ACC112 (cell line): ENCODE measurements at regions not wholly inside any gene's neighbourhood (a gene's known extent, or its start where the extent isn't known, plus 50 kb on each side); places are given as distances from the start of the nearest gene placed in this dataset.
"Not testable (repeated sequence)": the region's sequence is repeated elsewhere in the genome, so short reads cannot be mapped to it uniquely, and the experiment has no call there.

Experiments
- H2AFZ ChIP-seq: fragments of 200-600 bp; sonication (generic); one replicate; pipeline ENCODE4 v1.6.0; 2017; ENCODE audit warnings: antibody characterized with exemption, low read length; ENCODE audit not compliant: unreplicated experiment
- H3K27ac ChIP-seq: fragments of 200-600 bp; sonication (generic); 2 replicates; pipeline ENCODE4 v1.5.1; 2014; ENCODE audit warnings: low read depth, mild to moderate bottlenecking, antibody characterized with exemption, low read length, moderate library complexity
- H3K27me3 ChIP-seq: fragments of 200-600 bp; sonication (generic); 2 replicates; pipeline ENCODE4 v1.6.1; 2014; ENCODE audit warnings: mild to moderate bottlenecking, antibody characterized with exemption, low read length, moderate library complexity, mixed read lengths; ENCODE audit not compliant: insufficient read depth
- H3K36me3 ChIP-seq: fragments of 200-600 bp; sonication (generic); 2 replicates; pipeline ENCODE4 v1.6.1; 2016; ENCODE audit warnings: mild to moderate bottlenecking, antibody characterized with exemption, low read length, moderate library complexity, mixed read lengths; ENCODE audit not compliant: insufficient read depth
- H3K4me1 ChIP-seq: fragments of 200-600 bp; sonication (generic); one replicate; pipeline ENCODE4 v1.6.1; 2016; ENCODE audit warnings: low read length, mixed read lengths; ENCODE audit not compliant: insufficient read depth, unreplicated experiment, control insufficient read depth
- H3K4me3 ChIP-seq: fragments of 200-600 bp; sonication (generic); 2 replicates; pipeline ENCODE4 v1.5.1; 2014; ENCODE audit warnings: mild to moderate bottlenecking, low read depth, low read length
- H3K79me2 ChIP-seq: fragments of 200-600 bp; sonication (generic); one replicate; pipeline ENCODE4 v1.6.0; 2016; ENCODE audit warnings: low read length; ENCODE audit not compliant: control insufficient read depth, unreplicated experiment, insufficient read depth

DNA sequence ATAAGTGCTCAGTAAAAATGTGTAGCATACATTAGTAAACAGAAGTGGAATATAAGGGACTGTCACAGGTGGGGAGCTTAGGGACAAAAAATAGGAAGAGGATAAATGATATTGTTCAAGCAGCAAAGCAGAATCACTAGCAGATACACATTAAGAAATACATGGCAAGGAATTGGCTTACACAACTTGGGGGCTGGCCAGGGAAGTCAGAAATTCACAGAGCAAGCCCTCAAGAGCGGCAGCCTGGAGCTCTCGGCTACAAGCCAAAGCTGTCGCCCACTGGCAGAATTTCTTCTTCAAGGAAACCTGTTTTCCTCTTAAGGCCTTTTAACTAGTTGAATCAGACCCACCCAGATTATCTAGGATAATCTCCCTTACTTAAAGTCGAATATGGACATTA lies 73.0 kb upstream of the SMIM23 start:
- no peaks in the 10 kb centered on the region for H3K36me3 ChIP-seq
- H3K27ac ChIP-seq = no peak overlapping the region
- no peak overlapping the region for H2AFZ ChIP-seq
- peaks cover 44% of the 10 kb centered on the region for H3K27me3 ChIP-seq
- H3K4me3 ChIP-seq = no peak overlapping the region
- H3K79me2 ChIP-seq = no peaks in the 10 kb centered on the region
- no peaks in the 10 kb centered on the region for H3K4me1 ChIP-seq

- Histone ChIP-seq H3K27me3 (peaks cover 50% of the 10 kb centered on the region), H2AFZ (no peak overlapping the region)
Observed at GRCh38 chr5:171713152-171713551, 72.5 kb upstream of the SMIM23 start.

DNA sequence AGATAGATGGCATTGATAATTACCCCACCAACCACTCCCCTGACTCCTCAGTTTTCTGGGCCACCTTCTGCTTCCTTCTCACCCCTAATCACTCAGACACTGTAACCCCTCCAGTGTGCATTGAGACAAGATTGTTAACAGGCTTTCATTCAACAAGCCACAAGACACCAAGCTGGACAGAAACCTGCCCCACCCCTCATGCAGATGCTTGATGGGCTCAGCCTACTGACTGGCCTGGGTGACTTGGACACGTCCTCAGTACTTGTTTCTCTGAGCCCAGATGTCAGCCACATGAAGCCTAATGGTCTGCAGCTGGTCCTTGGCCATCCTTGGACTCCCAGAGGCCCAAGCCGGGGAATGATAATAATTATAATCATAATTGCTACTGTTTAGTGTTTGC lies 71.4 kb upstream of the SMIM23 start:
- Histone ChIP-seq H3K36me3 (no peaks in the 10 kb centered on the region), H3K27me3 (peaks cover 59% of the 10 kb centered on the region), H3K4me3 (no peak overlapping the region), H3K79me2 (no peaks in the 10 kb centered on the region), H3K4me1 (no peaks in the 10 kb centered on the region), H2AFZ (no peak overlapping the region), H3K27ac (no peak overlapping the region)

More at GRCh38 chr5:171713152-171713551, 72.5 kb upstream of the SMIM23 start:
- Histone ChIP-seq H3K27ac (no peak overlapping the region), H3K36me3 (no peaks in the 10 kb centered on the region), H3K4me3 (no peak overlapping the region), H3K4me1 (no peaks in the 10 kb centered on the region), H3K79me2 (no peaks in the 10 kb centered on the region)

DNA sequence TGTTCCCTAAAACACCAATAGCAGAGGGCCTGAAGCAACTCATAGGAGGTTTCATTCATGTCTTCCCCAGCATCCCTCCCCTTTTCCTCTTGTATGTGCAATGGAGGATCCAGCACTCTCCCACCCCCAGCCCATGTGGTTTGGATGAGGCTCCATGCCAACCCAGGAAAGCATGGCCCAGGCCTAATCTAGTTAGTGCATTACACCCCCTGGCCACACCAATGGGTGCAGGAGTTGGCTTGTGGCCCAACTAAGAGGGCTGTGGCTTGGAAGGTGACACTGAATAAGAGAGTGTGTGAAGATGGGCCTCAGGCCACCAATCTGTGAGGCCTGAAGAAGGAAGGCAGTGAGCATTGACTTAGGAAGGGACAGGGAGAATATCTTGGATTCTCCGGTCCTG lies 70.8 kb upstream of the SMIM23 start:
- no peaks in the 10 kb centered on the region for H3K4me1 ChIP-seq
- peaks cover 65% of the 10 kb centered on the region for H3K27me3 ChIP-seq
- no peak overlapping the region for H3K4me3 ChIP-seq
- no peak overlapping the region for H2AFZ ChIP-seq
- H3K36me3 ChIP-seq = no peaks in the 10 kb centered on the region
- no peak overlapping the region for H3K27ac ChIP-seq
- no peaks in the 10 kb centered on the region for H3K79me2 ChIP-seq

DNA sequence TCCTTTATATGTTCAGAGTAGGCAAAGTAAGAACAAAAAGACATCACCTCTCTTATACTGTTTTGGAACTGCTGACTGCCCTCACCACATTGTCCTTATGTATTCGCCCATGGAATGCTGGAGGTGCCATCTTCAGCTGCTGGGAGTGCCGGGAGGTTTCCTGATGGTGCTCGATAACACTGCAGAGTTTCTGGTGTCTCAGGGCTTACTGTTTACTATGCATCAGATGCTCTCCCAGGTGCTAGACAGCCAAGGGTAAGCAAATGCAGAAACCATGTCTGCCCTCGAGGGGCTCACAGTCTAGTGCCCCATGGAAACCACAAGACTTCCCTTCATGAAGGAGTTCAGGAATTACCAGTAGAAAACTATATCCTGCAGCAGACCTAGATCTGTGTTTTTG lies 70.1 kb upstream of the SMIM23 start:
- Histone ChIP-seq H3K27me3 (peaks cover 72% of the 10 kb centered on the region), H3K4me3 (no peak overlapping the region), H3K27ac (no peak overlapping the region), H3K4me1 (no peaks in the 10 kb centered on the region), H3K79me2 (no peaks in the 10 kb centered on the region), H2AFZ (no peak overlapping the region), H3K36me3 (no peaks in the 10 kb centered on the region)

- Histone ChIP-seq H3K27ac (no peak overlapping the region), H3K36me3 (no peaks in the 10 kb centered on the region), H3K4me3 (no peak overlapping the region), H2AFZ (no peak overlapping the region), H3K4me1 (no peaks in the 10 kb centered on the region), H3K79me2 (no peaks in the 10 kb centered on the region), H3K27me3 (peaks cover 84% of the 10 kb centered on the region)
Observed at GRCh38 chr5:171720086-171720485, 65.5 kb upstream of the SMIM23 start.

DNA sequence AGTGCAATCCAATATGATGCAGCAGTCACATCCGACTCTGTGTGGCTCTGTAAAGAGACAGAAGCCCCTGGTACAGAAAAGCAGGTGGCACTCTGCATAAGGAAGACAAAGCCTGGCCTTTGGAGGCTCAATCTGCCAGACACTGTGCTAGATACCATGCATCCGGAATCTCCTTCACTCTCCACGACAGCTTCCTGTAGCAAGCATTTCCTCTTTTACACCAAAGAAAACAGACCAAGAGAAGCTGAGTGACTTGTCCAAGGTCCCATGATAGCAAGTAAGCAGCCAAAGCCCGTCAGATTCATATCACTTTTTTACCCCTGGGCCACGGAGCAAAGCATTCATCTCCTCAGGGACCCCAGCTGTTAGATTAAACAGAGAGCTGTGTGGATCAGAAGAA lies 64.2 kb upstream of the SMIM23 start:
- H3K27ac ChIP-seq = no peak overlapping the region
- H3K79me2 ChIP-seq = no peaks in the 10 kb centered on the region
- no peaks in the 10 kb centered on the region for H3K4me1 ChIP-seq
- peaks cover 84% of the 10 kb centered on the region for H3K27me3 ChIP-seq
- H2AFZ ChIP-seq = no peak overlapping the region
- no peaks in the 10 kb centered on the region for H3K36me3 ChIP-seq
- no peak overlapping the region for H3K4me3 ChIP-seq

DNA sequence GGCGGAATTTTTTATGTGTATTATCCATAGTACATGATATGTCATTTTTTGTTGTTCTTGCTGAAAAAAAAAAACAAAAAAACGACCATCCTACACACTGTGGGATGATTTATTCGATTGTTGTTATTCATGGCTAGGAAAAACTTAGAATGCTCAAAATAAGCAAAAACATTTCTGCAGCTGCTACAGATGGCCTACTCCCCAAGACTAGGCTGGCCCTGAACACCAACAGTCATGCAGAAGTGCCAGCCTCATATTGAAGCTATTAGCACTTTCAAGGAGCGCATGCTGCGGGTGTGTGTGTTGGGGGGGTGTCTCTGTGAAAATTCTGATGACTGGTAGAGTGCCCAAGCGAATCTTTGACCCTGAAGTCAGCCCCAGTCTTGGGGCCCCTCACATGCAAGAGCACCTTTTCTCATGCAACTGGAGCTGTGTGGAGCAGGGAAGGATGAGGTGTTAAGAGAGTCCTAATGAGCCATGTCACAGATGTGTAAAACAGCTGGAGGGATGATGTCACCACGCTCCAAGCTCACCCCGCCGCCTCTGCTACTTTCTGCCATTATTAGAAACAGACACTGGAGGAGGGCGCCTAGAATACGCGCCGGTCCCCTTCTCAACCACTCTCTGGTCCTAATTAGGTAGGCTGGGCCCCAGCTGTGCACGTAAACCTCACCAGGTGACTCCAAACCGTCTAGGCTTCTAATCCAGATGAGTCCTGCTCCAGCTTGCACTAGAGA lies 61.0 kb upstream of the SMIM23 start:
- no peak overlapping the region for H2AFZ ChIP-seq
- H3K36me3 ChIP-seq = no peaks in the 10 kb centered on the region
- no peaks in the 10 kb centered on the region for H3K79me2 ChIP-seq
- no peak overlapping the region for H3K4me3 ChIP-seq
- H3K4me1 ChIP-seq = no peaks in the 10 kb centered on the region
- H3K27me3 ChIP-seq = peaks cover 57% of the 10 kb centered on the region
- no peak overlapping the region for H3K27ac ChIP-seq

DNA sequence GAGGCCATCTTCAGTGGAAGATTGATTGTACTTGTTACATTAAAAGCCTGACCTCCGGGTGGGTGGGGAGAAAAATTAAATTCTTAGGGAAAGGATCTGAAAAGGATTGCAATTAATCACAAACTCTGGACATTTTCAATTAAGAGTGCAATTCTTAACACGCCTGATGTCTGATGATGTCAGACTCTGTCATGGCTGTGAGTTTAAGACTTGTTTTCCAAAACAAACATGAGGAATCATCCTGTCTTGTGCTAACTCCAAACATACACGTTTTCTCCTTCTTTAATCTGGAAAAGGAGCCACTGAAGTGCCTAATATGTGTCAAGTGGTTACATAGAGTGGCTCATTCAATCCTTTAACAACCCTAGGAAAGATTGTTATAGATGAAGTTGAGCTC lies 60.4 kb upstream of the SMIM23 start:
- Histone ChIP-seq H3K4me1 (no peaks in the 10 kb centered on the region), H2AFZ (no peak overlapping the region), H3K4me3 (no peak overlapping the region), H3K27me3 (peaks cover 51% of the 10 kb centered on the region), H3K36me3 (no peaks in the 10 kb centered on the region), H3K27ac (no peak overlapping the region), H3K79me2 (no peaks in the 10 kb centered on the region)

- H3K27me3 ChIP-seq = peaks cover 35% of the 10 kb centered on the region
- not testable (repeated sequence) for H3K4me3 ChIP-seq, H3K79me2 ChIP-seq, H3K36me3 ChIP-seq, H2AFZ ChIP-seq, H3K4me1 ChIP-seq, H3K27ac ChIP-seq
Observed at GRCh38 chr5:171726819-171727218, 58.8 kb upstream of the SMIM23 start.

DNA sequence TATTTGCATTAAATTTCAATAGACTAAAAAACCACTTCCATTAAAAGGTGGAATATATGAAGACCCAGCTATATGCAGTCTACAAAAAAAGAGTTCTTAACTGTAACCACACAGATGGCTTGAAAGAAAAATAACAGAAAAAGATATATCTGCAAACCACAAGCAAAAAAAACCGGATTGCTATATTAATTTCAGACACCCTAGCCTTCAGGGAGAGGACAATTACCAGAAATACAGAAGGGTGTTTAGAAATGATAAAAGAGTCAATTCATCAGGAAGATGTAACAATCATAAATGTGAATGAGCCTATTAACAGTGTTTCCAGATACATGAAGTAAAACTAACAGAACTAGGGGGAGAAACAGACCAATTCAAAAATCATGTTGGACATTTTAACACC lies 56.9 kb upstream of the SMIM23 start:
- Histone ChIP-seq H3K4me1 (no peaks in the 10 kb centered on the region), H3K27ac (no peak overlapping the region), H2AFZ (no peak overlapping the region), H3K36me3 (no peaks in the 10 kb centered on the region), H3K79me2 (no peaks in the 10 kb centered on the region), H3K27me3 (peaks cover 23% of the 10 kb centered on the region), H3K4me3 (no peak overlapping the region)
